Pancreas (tissue), 10 donors: ENCODE measurements at regions not wholly inside any gene's neighbourhood (a gene's known extent, or its start where the extent isn't known, plus 50 kb on each side); places are given as distances from the start of the nearest gene placed in this dataset.
A peak's percentile ranks its signal among the peaks of the same experiment; 100 is the strongest.

Source experiments
- ATAC-seq, 4 donors: fragments of 200-7000 bp; cut with Tn5 transposase; one replicate each; pipeline versions ENCODE4 v1.8.0 to v1.9.1; 2020; ENCODE audit warnings: mild to moderate bottlenecking in 4 of 4, moderate library complexity in 4 of 4
- DNase-seq, 6 donors: peaks; one replicate each; pipeline ENCODE4 v3.0.0-alpha.2; 2020
- FAIRE-seq: peaks from 2 replicates; lab custom pipeline; 2012; peaks lifted over from hg19 to GRCh38; lab: Jason Lieb, UNC
- H3K27ac ChIP-seq, 4 donors: fragments of 200-600 bp; sonication (generic); 1 replicate in 3 of 4; 2 replicates in 1 of 4; pipeline versions ENCODE4 v1.5.0 to v1.8.0; 2020
- H3K27me3 ChIP-seq, 4 donors: fragments of 200-600 bp; one replicate each; pipeline ENCODE4 v1.8.0; 2021
- H3K36me3 ChIP-seq, 3 donors: fragments of 200-600 bp; sonication (generic) in 1 of 3; one replicate each; pipeline versions ENCODE4 v1.5.0 to v1.8.0; 2020 to 2021
- H3K4me1 ChIP-seq, 3 donors: fragments of 200-600 bp; one replicate each; pipeline ENCODE4 v1.8.0; 2021
- H3K4me3 ChIP-seq, 4 donors: fragments of 200-600 bp; sonication (generic) in 2 of 4; one replicate each; pipeline versions ENCODE4 v1.5.0 to v1.8.0; 2020 to 2021
- H3K9me3 ChIP-seq, 4 donors: fragments of 200-600 bp; one replicate each; pipeline ENCODE4 v1.8.0; 2021
- CTCF ChIP-seq, 4 donors: fragments of 200-600 bp; sonication (generic) in 3 of 4; IDR thresholded peaks; one replicate each; pipeline versions ENCODE4 v1.5.0 to v1.8.0; 2021; ENCODE audit warnings: antibody characterized with exemption in 4 of 4
- WGBS, 2 donors: extraction: QIAGEN DNeasy Blood & Tissue Kit; methylation state at CpG; one replicate each; pipeline ENCODE4 v1.1.7; 2013; 5-methylcytosine and 5-hydroxymethylcytosine counted together
- intact Hi-C, 3 donors: fragments of 100-400 bp; cut with DNase I; formaldehyde crosslinking; loops; one replicate each; pipeline versions ENCODE4 v1.11.1 to v1.14.2; 2022
- donor health status: healthy with polysubstance abuse.
- donor health status: DM: no; HTN: no; CAD: no; lungs with moderate emphysema.
- donor health status: DM: no; HTN: no; CAD: no.
- donor health status: control.
- donor health status: control.
- donor health status: Bipolar disorder and iron deficiency.
- donor health status: DM: yes; HTN: yes; CAD: no.
- donor health status: DM: no; HTN: no; CAD: no.
- donor health status: DM: no; HTN: no; CAD: no.
- donor health status: DM: yes; HTN: yes; CAD: no.

DNA sequence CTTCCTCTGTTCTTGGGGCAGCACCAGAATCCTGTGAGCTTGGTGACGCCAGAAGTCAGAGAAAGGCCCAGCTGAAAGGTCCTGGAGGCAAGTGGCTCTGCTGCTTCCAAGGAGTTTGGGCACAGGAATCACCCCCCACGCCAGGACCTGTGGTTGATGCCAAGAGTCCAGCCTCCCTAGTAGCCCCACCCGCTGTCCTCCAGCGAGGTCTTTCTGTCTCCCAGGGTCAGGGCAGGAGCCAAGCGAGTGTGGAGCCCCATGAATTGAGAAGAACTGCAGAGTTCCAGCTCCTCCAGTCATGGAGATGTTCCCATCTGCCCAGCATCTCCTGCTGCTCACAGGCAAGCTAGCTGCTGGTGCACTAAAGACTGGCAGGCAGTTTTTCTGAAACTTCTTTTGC is 631.7 kb upstream of the MGMT start:
- H3K36me3 ChIP-seq, result no peaks in the 10 kb centered on the region
- no peak for FAIRE-seq
- intact Hi-C loops, result no loop called here
- ATAC-seq, result no peak
- H3K4me1 ChIP-seq, result no peaks in the 10 kb centered on the region
- no peaks in the 10 kb centered on the region for H3K27me3 ChIP-seq
- 54 to 74% methylated on average over 5 of the region's 5 CpGs for WGBS, 2 donors
- no peak for DNase-seq
- H3K4me3 ChIP-seq, result no peak overlapping the region
- no peaks in the 10 kb centered on the region for H3K9me3 ChIP-seq
- H3K27ac ChIP-seq, result no peak overlapping the region
- TF ChIP-seq CTCF (IDR thresholded peaks at IDR 0.05), result no peak

- ATAC-seq, result no peak
- H3K4me3 ChIP-seq, result no peak overlapping the region
Observed at GRCh38 chr10:128837478-128837877, 629.6 kb upstream of the MGMT start.

DNA sequence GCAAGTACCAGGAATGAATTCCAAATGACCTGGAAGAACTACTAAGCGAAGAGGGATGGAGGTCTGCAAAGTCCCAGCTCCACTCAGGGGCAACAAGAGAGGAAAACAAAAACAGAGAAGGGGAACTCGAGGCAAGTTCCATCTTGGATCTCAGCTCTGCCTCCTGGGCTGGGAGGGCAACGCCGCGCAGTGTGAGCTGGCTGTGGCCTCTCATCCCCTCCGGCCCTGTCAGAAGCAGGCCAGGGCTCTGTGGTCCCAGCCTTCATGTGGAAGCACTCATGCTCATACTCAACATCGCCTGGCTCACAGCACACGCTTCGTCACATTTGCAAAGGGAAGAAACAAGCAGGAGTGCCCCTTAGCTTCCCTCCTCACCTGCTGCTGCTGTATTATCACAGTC is 627.9 kb upstream of the MGMT start:
- ATAC-seq (no peak), DNase-seq (no peak), FAIRE-seq (no peak)
- Histone ChIP-seq H3K27ac (no peak overlapping the region), H3K36me3 (no peaks in the 10 kb centered on the region), H3K27me3 (peaks cover 0 to 7% (median 4%) of the 10 kb centered on the region in 4 donors), H3K4me3 (no peak overlapping the region), H3K4me1 (no peaks in the 10 kb centered on the region), H3K9me3 (no peaks in the 10 kb centered on the region)
- intact Hi-C loops, result no loop called here
- no peak for TF ChIP-seq CTCF (IDR thresholded peaks at IDR 0.05)
- WGBS, 2 donors, result 82 to 84% methylated on average over 9 of the region's 9 CpGs

More at GRCh38 chr10:128837478-128837877, 629.6 kb upstream of the MGMT start:
- H3K9me3 ChIP-seq, result no peaks in the 10 kb centered on the region
- intact Hi-C loops, result no loop called here
- no peak for FAIRE-seq
- H3K27ac ChIP-seq, result no peak overlapping the region
- TF ChIP-seq CTCF (IDR thresholded peaks at IDR 0.05), result no peak
- WGBS, 2 donors, result 69 to 77% methylated on average over 2 of the region's 2 CpGs
- H3K36me3 ChIP-seq, result no peaks in the 10 kb centered on the region
- DNase-seq, result no peak
- no peaks in the 10 kb centered on the region for H3K4me1 ChIP-seq
- H3K27me3 ChIP-seq, result peaks cover 0 to 7% (median 4%) of the 10 kb centered on the region in 4 donors

- intact Hi-C loops, result no loop called here
- FAIRE-seq, result peak; percentile 82
- Histone ChIP-seq H3K4me3 (no peak overlapping the region), H3K27me3 (peaks cover 0 to 7% (median 4%) of the 10 kb centered on the region in 4 donors), H3K4me1 (no peaks in the 10 kb centered on the region), H3K9me3 (no peaks in the 10 kb centered on the region), H3K36me3 (no peaks in the 10 kb centered on the region), H3K27ac (no peak overlapping the region)
- DNase-seq, result no peak
- TF ChIP-seq CTCF (IDR thresholded peaks at IDR 0.05), result no peak
- no peak for ATAC-seq
Observed at GRCh38 chr10:128839701-128840100, 627.3 kb upstream of the MGMT start.

DNA sequence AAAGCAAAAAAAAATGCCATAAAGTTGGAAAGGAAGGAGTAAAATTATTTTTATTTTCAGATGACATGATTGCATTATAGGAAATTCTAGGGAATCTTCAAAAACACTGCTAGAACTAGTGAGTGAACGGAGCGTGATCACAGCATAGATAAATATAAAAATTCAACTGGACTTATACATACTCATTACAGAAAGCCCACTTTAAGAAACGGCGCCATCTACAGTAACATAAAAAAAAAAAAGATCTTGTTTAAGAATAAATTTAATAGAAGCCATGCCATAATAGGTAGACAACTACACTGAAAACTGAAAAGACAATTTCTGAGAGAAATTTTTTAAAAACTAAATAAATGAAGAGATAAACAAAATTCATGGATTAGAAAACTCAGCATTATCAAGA is 623.1 kb upstream of the MGMT start:
- Histone ChIP-seq H3K4me3 (no peak overlapping the region), H3K27ac (no peak overlapping the region), H3K4me1 (no peaks in the 10 kb centered on the region), H3K36me3 (no peaks in the 10 kb centered on the region), H3K9me3 (no peaks in the 10 kb centered on the region), H3K27me3 (peaks cover 0 to 7% (median 4%) of the 10 kb centered on the region in 4 donors)
- TF ChIP-seq CTCF (IDR thresholded peaks at IDR 0.05), result no peak
- no peak for DNase-seq
- FAIRE-seq, result no peak
- ATAC-seq, result no peak
- 50 to 65% methylated on average over 4 of the region's 4 CpGs for WGBS, 2 donors
- intact Hi-C loops, result no loop called here
